AG04449 (cell line): ENCODE measurements at regions not wholly inside any gene's neighbourhood (a gene's known extent, or its start where the extent isn't known, plus 50 kb on each side); places are given as distances from the start of the nearest gene placed in this dataset.

Experiments
- CTCF ChIA-PET: fragments of 350-600 bp; formaldehyde crosslinking; extraction: SDS; loops from one replicate; lab custom pipeline; 2021; ENCODE audit warnings: antibody characterized with exemption; lab: Yijun Ruan, JAX
- POLR2A ChIA-PET: fragments of 400-600, 350-600 bp; formaldehyde crosslinking; extraction: SDS; loops from one replicate; lab custom pipeline; 2020; ENCODE audit warnings: antibody characterized with exemption, inconsistent platforms; lab: Yijun Ruan, JAX
- DNase-seq: peaks from one replicate; pipeline ENCODE4 v3.0.0-alpha.2; 2010; ENCODE audit warnings: low read depth, low spot score
- H3K4me3 ChIP-seq: 2 replicates; pipeline ENCODE4 v1.5.1; 2011; ENCODE audit warnings: low read depth, mild to moderate bottlenecking, control low read depth, low read length
- TF ChIP-seq, protein P1 (sequence below): IDR thresholded peaks from one replicate; pipeline ENCODE4 v1.5.1; 2011; ENCODE audit warnings: mild to moderate bottlenecking, moderate library complexity, low read length, control low read depth, inconsistent platforms; ENCODE audit not compliant: insufficient read depth; ENCODE audit errors: missing control alignments

DNA sequence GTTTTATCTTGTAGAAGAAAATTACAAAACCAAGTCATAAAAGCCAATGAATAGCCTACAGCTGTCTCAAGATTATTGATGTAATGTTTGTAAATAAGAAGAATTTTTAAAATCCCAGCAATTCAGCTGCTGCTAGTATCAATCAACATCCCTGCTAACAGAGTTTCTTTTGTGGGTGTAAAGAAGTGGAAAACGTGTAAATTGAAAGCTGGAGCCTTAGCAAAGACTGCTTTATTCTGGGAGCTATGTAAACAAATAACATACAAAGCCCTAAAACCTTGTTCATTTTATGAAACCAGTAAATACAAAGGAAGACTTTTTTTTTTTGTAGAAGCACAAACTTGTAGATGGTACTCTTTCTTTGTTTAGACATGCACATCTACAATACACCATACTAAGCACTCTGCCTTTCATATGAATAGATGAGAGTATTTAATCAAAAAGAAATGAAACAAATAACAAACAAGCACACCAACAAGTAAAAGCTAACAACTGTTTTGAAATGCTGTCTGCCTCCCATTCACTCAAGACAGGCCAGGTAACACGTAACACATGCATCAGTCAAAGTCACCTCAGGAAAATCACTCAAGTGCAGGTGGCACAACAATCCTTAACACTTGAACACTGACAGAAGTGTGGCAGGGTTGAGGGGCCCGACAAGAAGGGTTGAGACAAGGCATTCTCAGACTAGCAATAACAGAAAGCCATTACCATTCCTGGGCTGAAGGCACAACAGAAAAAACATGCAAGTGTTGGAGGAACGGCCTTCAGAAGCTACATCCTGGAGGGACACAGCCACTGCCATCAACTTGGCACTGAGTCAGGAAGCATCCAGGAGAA lies 1364.0 kb upstream of the SEL1L start:
- ChIA-PET POLR2A (no interaction called here), CTCF (no interaction called here)
- DNase-seq, result no peak
- no peak overlapping the region for H3K4me3 ChIP-seq
- TF ChIP-seq, protein P1, sequence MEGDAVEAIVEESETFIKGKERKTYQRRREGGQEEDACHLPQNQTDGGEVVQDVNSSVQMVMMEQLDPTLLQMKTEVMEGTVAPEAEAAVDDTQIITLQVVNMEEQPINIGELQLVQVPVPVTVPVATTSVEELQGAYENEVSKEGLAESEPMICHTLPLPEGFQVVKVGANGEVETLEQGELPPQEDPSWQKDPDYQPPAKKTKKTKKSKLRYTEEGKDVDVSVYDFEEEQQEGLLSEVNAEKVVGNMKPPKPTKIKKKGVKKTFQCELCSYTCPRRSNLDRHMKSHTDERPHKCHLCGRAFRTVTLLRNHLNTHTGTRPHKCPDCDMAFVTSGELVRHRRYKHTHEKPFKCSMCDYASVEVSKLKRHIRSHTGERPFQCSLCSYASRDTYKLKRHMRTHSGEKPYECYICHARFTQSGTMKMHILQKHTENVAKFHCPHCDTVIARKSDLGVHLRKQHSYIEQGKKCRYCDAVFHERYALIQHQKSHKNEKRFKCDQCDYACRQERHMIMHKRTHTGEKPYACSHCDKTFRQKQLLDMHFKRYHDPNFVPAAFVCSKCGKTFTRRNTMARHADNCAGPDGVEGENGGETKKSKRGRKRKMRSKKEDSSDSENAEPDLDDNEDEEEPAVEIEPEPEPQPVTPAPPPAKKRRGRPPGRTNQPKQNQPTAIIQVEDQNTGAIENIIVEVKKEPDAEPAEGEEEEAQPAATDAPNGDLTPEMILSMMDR, result no peak

DNA sequence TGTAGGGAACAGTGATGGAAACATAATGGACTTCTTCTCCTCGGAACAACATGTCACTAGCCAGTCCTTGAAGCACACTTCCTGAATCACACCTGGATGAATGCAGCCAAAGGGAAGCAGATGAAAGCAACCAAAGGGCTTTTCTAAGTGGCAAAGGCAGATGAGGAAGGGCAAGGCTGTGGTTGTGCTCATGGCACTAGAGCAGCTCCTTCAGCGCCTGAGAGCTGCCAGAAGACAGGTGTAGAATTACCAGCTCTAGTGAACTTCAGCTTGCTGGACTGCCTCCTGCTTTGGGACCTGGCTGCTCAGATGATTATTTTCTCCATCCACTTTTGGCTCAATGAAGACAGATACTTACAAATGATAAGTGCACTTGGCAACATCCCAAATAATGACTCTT lies 1372.1 kb upstream of the SEL1L start:
- no peak overlapping the region for H3K4me3 ChIP-seq
- TF ChIP-seq, protein P1, result no peak
- POLR2A ChIA-PET, result no interaction called here
- DNase-seq, result no peak
- CTCF ChIA-PET, result no interaction called here

DNA sequence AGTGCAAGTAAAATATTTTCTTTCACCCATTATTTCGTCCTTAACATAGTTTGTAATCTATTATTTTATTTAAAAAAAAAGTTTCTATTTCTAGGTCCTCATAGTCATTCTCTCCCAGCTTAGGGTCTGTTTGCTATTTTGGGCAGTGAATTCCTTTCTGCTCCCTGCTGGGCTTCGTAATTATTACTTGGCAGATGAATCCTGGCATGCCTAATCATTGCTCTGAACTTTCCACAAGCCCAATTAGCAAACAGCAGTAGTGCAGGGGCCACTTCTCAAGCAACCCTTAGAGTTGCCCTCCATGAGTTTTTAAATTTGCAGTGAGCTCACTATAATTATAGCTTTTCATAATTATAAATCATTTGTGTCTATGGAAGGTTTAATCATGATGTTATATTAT lies 1378.3 kb upstream of the SEL1L start:
- no peak for DNase-seq
- ChIA-PET POLR2A (no interaction called here), CTCF (no interaction called here)
- no peak overlapping the region for H3K4me3 ChIP-seq
- TF ChIP-seq, protein P1, result no peak

DNA sequence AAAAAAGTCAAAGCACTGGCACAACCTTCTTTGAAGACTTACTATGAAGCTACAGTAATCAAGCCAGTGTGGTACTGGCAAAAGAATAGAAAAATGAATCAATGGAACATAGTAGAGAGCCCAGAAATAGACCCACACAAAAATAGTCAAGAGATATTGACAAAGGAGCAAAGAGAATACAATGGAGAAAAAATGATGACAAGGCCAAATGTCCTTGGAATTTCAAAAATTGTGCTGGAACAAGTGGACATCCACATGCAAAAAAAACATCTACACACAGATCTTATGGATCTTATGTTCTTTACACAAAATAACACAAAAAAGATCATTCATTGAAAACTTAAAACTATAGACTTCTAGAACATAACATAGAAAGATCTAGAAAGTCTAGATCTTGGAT lies 1379.7 kb upstream of the SEL1L start:
- TF ChIP-seq, protein P1, result no peak
- ChIA-PET POLR2A (no interaction called here), CTCF (no interaction called here)
- DNase-seq, result no peak
- no peak overlapping the region for H3K4me3 ChIP-seq

DNA sequence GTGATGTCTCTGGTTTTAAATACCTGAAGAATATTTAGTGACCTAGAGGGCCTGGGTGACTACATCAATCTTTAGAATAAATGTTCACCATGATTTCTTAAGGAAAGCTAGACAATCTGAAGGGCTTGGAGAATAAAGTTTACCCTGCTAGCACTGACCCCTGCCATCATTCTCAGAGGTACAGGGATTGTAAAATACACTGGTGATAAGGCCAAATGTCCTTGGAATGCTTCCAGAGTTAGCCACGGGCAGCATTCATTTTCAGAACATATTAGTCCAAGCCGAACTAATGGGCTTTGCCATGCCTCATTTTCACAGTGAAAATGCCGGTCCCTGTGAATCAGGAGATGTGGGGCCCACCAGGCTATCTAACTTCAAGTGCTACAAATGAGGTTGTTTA lies 1381.7 kb upstream of the SEL1L start:
- TF ChIP-seq, protein P1, result no peak
- CTCF ChIA-PET, result no interaction called here
- no peak overlapping the region for H3K4me3 ChIP-seq
- POLR2A ChIA-PET, result no interaction called here
- no peak for DNase-seq

DNA sequence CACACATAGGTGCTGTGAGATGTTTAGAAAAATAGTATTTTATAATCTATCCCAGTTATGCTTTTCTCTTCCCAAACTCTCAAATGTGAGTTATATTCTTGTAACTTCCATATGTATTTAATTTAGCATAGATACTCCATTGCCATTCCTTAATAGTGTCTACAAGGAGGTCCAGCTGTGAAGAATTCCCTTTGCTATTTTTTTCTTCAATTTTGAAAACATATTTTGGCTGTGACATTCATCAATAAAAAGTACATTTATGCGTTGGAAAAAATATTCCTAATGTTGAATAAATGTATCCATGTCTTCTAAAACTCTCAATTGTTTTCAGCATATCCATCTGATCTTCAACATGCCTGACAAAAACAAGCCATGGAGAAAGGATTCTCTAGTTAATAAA lies 1402.0 kb upstream of the SEL1L start:
- ChIA-PET CTCF (no interaction called here), POLR2A (no interaction called here)
- TF ChIP-seq, protein P1, result no peak
- H3K4me3 ChIP-seq, result no peak overlapping the region
- no peak for DNase-seq
